ENCODE measurements at regions not wholly inside any gene's neighbourhood (a gene's known extent, or its start where the extent isn't known, plus 50 kb on each side); places are given as distances from the start of the nearest gene placed in this dataset.

DNA sequence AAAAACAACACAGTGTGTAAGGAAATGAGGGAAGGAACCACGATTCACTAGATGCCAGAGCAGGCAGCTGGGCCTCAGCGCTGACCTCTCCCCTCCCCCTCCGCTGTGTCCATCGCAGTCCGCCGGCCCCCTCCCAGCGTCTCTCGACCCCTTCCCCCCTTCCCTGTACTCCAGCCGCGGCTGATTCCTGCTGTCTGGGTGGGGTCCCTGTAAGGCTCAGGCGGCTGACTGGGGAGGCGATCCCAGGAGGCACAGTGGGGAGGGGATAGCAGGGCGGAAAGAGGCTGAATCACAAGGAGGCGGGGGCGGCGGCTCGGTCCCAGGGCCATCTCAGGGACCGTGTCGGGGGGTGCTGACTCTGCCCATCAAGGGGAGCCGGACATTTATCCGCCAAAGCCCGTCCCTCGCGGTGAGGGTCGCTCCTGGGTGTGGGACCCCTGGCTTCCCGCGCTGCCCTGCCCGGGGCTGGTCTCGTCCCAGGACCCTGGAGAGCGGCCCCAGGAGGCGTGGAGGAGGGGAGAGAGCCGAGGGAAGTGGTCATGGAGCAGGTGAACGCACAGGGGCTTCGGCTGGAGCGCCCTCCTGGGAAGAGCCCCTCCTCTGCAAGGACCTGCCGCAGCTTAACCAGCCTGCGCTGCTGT lies 241.9 kb downstream of the PTPRU start:
- TF ChIP-seq GATA2 (IDR thresholded peaks at IDR 0.05; ENCODE audit: low read depth, low read length) (no peak), GATA3 (IDR thresholded peaks at IDR 0.05; ENCODE audit: low read depth, low read length) (no peak)

DNA sequence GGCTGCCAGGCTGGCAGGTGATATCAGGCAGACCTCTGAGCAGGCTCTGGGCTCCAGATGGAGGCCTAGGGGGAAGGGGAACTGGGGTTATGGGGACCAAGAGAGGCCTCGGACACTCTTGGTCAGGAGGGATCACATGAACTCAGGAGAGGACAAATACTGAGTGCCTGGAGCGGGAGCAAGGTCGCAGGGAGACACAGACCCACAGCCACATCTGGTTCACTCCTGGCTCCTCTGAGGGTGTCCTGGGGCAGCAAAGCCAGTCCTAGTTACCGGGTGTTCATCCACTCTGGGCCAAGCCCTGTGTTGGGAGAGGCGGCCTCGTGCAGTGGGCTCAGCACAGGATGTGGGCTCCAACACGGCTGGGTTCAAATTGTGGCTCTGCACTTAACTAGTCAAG lies 239.0 kb downstream of the PTPRU start:
- TF ChIP-seq GATA3 (IDR thresholded peaks at IDR 0.05; ENCODE audit: low read depth, low read length) (no peak), GATA2 (IDR thresholded peaks at IDR 0.05; ENCODE audit: low read depth, low read length) (no peak)

DNA sequence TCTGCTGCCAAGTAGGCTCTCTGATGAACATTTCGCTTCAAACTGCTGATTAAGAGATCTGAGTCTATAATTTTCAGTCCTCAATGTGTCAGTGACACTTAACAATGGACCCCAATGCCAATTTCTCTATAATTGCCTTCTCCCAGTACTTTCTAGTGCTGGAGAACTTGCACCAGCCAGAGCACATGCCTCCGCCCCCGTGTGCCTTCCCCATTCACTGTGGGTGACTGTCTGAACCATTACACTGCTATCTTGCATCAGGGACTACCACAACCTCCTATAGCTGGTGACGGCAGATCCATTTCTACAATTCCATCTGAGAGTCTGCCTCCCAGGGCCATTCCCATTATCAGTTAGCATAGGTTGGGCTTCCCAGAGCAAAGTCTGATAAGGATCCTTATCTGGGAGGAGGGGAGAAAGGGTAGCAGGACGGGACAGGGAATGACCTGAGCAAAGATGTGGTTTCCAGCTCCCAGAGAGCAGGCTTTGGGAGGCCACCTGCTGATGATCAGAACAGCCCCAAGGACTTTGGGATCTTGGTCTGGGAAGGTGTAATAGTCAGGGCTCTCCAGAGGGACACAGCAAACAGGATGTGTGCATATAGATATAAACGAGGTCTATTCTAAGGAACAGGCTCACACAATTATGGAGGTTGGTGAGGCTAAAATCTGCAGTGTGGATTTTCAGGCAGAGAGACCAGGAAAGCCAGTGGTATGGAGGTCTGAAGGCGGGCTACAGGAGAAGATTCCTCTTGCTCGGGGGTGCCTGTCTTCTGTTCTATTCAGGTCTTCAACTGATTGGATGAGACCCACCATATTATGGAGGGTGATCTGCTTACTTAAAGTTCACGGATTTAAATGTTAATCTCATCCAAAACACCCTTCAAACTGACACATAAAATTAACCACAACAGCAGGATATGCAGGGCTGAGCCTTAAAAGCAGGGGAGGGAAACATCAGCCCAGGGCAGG lies 238.2 kb downstream of the PTPRU start:
- TF ChIP-seq GATA3 (IDR thresholded peaks at IDR 0.05; ENCODE audit: low read depth, low read length) (peak; percentile 95), GATA2 (IDR thresholded peaks at IDR 0.05; ENCODE audit: low read depth, low read length) (peak; percentile 98)

DNA sequence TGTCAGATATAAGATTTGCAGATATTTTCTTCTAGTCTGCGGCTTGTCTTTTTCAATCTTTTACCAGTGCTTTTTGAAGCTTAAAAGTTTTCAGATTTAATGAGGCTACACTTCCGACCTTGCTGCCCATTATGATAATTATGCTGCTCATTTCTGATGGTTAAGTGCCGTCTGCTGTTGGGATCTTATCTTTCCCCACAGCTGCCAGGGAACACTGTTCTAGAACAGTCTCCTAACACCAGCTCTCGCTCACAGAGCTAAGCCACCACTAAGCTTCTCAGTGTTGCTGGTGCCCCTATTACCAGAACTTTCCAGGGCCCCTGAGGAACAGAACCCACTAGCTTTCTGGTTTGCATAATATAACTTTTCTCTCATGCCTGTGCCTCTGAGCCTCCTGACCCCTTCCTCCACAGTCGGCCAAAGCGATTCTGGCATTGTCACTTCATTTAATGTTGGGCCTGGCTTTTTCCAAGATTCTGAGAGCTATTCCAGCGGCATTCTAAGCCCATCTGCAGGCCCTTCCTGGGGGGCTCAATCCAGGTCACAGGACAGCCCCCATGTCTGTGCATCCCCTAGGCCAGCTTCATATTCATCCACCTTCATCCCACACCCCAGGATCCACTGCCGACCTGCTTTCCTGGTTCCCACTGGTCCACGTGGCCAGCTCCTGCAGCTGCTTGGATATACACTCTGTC lies 237.0 kb downstream of the PTPRU start:
- TF ChIP-seq GATA2 (IDR thresholded peaks at IDR 0.05; ENCODE audit: low read depth, low read length) (peak; percentile 88), GATA3 (IDR thresholded peaks at IDR 0.05; ENCODE audit: low read depth, low read length) (peak; percentile 46; the same call in 1 of the 2 replicates)

DNA sequence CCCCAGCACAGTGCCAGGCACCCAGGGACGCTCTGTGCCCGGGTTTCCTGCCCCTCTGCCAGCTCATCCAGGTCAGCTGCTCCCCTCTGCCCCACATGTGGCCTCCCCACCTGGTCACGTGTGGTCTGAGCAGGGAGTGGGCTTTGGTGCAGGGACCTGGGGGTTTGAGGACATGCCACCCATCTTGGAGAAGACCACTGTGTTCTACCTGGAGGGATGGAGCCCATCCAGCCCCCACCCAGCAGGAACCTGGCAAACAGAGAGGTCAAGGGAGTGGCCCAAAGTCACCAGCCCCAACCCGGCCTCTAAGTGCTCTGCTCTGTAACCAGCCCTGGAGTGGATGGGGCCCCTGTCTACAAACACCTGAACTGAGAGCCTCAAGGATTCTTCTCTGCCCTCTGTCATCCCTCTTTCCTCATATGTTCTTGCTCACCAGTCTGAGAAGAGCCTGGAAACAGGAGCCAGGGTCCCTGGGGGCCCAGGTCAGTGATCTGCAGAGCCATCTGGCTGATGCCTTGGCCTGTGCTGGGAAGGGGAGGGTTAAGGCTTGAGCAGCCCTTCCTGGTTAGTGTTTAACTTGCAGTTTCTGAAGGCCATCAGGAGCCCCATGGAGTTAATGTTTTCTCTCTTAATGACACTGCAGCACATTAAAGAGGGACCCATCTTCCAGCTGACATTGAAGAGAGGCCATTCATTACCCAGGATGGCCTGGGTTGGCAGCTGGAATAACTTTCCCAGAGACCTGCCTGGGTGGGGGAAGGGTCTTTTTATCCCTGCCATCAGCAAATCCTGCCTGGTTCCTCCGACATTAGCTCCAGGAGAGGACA lies 235.4 kb downstream of the PTPRU start:
- TF ChIP-seq GATA2 (IDR thresholded peaks at IDR 0.05; ENCODE audit: low read depth, low read length): peak; percentile 74
- no peak for TF ChIP-seq GATA3 (IDR thresholded peaks at IDR 0.05; ENCODE audit: low read depth, low read length)

DNA sequence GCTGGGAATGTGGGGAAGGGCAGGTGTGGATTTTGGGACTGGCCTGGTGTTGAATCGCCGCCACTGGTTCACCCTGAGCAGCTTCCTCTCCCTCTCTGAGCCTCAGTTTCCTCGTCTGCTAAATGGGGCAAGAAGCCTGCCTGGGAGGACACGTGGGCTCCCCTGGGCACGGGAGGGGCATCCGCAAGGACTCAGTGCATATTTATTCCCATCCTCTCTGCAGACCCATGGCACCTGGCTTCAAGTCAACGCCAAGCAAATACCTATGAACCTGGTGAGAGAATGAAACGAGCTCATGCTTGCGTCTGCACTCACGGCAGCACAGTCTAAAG lies 234.4 kb downstream of the PTPRU start:
- TF ChIP-seq GATA2 (IDR thresholded peaks at IDR 0.05; ENCODE audit: low read depth, low read length): no peak

DNA sequence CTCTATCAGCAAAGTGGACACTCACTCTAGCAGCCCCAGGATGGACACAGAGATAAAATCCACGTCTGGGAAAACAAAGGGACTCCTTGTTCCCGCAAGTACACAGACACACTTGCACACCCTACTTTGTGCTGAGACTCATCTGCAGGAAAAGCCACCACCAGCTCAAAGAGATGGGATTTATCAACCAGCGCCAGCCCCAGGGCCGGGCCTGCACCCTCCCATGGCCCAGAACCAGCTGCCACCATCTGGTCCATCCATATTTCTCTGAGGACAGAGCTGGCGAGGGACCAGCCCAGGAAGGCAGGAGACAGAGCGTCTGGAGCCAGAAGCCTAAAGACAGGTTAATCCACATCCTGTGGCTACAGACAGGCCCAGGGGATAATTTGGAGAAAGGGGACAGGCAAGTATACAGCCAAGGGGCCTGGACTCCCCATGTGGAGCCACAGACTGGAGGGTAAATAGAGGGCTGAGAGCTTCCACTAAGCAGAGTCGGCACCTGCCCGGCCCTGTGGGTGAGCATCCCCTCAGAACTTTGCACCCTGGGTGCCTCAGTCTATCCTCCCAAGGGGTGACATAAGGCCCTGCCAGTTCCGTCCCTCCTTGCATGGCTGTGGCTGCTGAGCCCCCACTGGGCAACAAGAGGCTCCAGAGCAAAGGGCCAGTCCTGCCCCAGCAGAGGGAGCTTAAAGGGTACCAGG lies 233.9 kb downstream of the PTPRU start:
- TF ChIP-seq GATA3 (IDR thresholded peaks at IDR 0.05; ENCODE audit: low read depth, low read length) (no peak), GATA2 (IDR thresholded peaks at IDR 0.05; ENCODE audit: low read depth, low read length) (peak; percentile 41)

DNA sequence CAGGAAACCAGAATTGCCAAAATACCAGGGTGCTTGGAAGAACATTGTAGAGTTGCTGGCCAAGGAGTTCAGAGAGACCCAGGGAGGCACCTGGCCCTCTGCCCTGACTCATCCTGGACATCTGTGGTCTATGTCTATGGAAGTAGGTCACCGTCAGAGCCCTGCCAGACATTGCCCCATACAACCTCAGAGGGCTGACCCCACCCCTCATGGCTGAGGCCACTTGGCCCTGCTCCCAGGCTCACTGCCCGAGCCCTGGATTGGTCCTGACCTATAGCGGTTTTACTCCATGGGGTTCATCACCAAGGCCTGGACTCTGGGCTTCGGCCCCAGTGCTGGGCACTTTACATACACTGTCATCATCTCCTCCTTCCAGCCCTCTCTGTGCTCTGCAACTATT lies 233.1 kb downstream of the PTPRU start:
- TF ChIP-seq GATA2 (IDR thresholded peaks at IDR 0.05; ENCODE audit: low read depth, low read length): no peak
- TF ChIP-seq GATA3 (IDR thresholded peaks at IDR 0.05; ENCODE audit: low read depth, low read length): no peak

DNA sequence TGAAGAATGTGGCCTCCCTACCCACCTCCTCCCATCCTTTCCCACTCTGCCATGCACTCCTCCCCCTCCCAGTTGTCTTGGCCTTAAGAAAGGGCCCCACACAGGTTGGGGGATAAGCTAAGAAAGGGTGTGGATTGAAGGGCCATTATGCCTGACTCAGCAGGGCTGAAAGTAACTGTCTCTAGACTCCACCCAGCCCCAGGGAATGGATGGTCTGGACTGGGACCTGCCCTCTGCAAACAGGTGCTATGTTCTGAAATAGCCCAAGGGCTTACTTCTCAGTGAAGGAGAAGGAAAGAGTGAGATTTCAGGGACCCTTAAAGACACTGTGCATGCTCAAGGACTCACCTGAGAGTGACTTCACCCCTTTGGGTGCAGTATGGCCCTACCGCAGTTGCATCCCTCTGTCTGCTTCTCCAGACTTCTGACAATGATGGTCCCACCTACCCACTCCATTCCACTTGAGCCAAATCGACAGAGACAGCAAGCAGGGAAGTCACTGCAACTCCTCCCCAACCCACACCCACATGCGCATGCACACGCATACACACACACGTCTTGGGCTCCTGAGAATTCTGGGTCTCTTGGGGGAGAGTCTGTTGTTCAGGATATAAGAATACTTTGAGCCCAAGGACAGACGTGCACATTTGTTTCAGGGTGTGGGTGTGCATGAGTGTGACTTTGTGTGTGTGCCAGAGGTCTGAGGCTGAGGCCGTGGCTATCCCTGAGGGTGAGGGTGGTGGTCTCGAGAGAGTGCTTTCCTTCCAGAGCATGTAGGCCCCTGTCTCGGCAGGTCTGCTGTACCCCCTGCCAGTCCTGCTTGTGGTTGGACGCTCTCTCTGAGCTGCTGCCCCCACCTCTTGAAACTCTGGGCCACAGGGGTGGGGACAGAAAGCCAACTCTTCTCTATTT lies 231.9 kb downstream of the PTPRU start:
- TF ChIP-seq GATA3 (IDR thresholded peaks at IDR 0.05; ENCODE audit: low read depth, low read length) (no peak), GATA2 (IDR thresholded peaks at IDR 0.05; ENCODE audit: low read depth, low read length) (no peak)

DNA sequence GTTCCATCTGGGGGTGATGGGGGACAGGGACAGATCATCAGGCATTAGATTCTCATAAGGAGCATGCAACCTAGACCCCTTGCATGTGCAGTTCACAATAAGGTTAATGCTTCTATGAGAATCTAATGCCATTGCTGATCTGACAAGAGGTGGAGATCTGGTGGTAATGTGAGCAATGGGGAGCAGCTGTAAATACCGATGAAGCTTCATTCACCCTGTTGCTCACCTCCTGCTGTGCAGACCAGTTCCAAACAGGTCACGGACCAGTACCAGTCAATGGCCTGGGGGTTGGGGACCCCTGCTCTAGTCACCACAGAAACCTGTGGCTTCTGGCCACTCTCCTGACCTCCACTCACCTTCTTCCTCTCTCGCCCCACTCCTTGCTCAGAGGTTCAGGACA lies 229.9 kb downstream of the PTPRU start:
- TF ChIP-seq GATA3 (IDR thresholded peaks at IDR 0.05; ENCODE audit: low read depth, low read length): no peak
- TF ChIP-seq GATA2 (IDR thresholded peaks at IDR 0.05; ENCODE audit: low read depth, low read length): no peak

DNA sequence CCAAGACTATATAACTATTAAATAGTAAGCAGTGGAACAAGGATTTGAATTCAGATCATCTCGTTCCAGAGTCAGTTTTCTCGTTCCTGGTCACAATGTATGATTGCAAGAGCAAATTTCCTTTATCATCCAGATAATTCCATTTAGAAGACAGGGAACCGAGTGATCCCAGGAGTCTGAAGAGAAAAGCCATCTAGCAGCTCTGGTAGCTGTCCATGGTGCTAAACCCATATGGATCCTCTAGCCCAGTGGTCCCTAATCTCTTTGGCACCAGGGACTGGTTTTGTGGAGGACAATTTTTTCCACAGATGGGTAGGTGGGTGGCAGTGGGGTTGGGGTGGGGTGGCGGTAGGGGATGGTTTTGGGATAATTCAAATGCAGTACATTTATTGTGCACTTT lies 229.4 kb downstream of the PTPRU start:
- TF ChIP-seq GATA2 (IDR thresholded peaks at IDR 0.05; ENCODE audit: low read depth, low read length): no peak
- no peak for TF ChIP-seq GATA3 (IDR thresholded peaks at IDR 0.05; ENCODE audit: low read depth, low read length)

DNA sequence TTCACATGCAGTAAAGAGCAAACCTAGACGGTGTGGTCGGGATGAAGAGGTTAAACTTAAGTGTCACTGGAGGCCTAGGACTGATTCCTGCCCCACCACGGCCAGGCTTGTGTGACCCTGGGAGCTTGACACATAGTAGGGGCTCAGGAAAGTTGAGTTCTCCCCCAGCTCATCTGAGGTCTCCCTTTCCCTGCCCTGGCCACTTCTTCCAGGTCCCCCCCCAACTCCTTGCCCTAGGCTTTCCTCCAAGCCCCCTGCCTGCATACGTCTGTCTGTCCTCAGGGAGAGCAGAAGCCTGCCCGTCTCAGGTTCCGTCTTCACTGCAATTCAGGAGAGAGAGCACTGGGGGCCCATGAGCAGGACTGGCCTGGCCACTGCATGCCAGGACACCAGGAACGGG lies 225.8 kb downstream of the PTPRU start:
- TF ChIP-seq GATA3 (IDR thresholded peaks at IDR 0.05; ENCODE audit: low read depth, low read length) (no peak), GATA2 (IDR thresholded peaks at IDR 0.05; ENCODE audit: low read depth, low read length) (no peak)

Measured in SH-SY5Y (cell line).